Stimulated activated CD4-positive, alpha-beta T cell treated with anti-CD3 and anti-CD28 coated beads, Interleukin-15, amount 100 ng/mL, for 1 hour (primary cell): ENCODE measurements at regions not wholly inside any gene's neighbourhood (a gene's known extent, or its start where the extent isn't known, plus 50 kb on each side); places are given as distances from the start of the nearest gene placed in this dataset.

Source experiments
- DNase-seq, 2 donors: peaks; one replicate each; pipeline ENCODE4 v3.0.0-alpha.2; 2020; ENCODE audit warnings: low read depth in 1 of 2, low spot score in 1 of 2

GRCh38 chr11:112835591-112836255, 125.5 kb upstream of the NCAM1 start:
- no peak for DNase-seq

- no peak for DNase-seq
These were observed 125.0 kb upstream of the NCAM1 start for GRCh38 chr11:112836256-112836602.

- DNase-seq = no peak
These were observed 123.9 kb upstream of the NCAM1 start for GRCh38 chr11:112837162-112837826.

GRCh38 chr11:112839051-112839450, 122.2 kb upstream of the NCAM1 start:
- DNase-seq = no peak

GRCh38 chr11:112841729-112842128, 119.5 kb upstream of the NCAM1 start:
- DNase-seq = no peak

GRCh38 chr11:112842151-112842550, 119.1 kb upstream of the NCAM1 start:
- no peak for DNase-seq

- DNase-seq = no peak
These were observed 116.7 kb upstream of the NCAM1 start for GRCh38 chr11:112844517-112844916.

- no peak for DNase-seq
These were observed 113.7 kb upstream of the NCAM1 start for GRCh38 chr11:112847568-112847967.

- no peak for DNase-seq
These were observed 108.9 kb upstream of the NCAM1 start for GRCh38 chr11:112852143-112852866.

- DNase-seq = no peak
These were observed 105.1 kb upstream of the NCAM1 start for GRCh38 chr11:112856133-112856532.

- DNase-seq = no peak
These were observed 104.6 kb upstream of the NCAM1 start for GRCh38 chr11:112856591-112856990.

- DNase-seq = no peak
These were observed 102.8 kb upstream of the NCAM1 start for GRCh38 chr11:112858289-112859023.

- no peak for DNase-seq
These were observed 101.4 kb upstream of the NCAM1 start for GRCh38 chr11:112859787-112860186.

- DNase-seq = no peak
These were observed 99.9 kb upstream of the NCAM1 start for GRCh38 chr11:112861356-112861755.

- DNase-seq = no peak
These were observed 97.9 kb upstream of the NCAM1 start for GRCh38 chr11:112863305-112863704.

- no peak for DNase-seq
These were observed 96.5 kb upstream of the NCAM1 start for GRCh38 chr11:112864672-112865071.

GRCh38 chr11:112871909-112872500, 89.2 kb upstream of the NCAM1 start:
- no peak for DNase-seq

GRCh38 chr11:112874980-112875379, 86.2 kb upstream of the NCAM1 start:
- no peak for DNase-seq

GRCh38 chr11:112877581-112877980, 83.6 kb upstream of the NCAM1 start:
- DNase-seq = no peak

GRCh38 chr11:112878033-112878601, 83.1 kb upstream of the NCAM1 start:
- DNase-seq = no peak

GRCh38 chr11:112880495-112880894, 80.7 kb upstream of the NCAM1 start:
- DNase-seq = no peak
